ENCODE measurements at regions not wholly inside any gene's neighbourhood (a gene's known extent, or its start where the extent isn't known, plus 50 kb on each side); places are given as distances from the start of the nearest gene placed in this dataset.
"Not testable (repeated sequence)": the region's sequence is repeated elsewhere in the genome, so short reads cannot be mapped to it uniquely, and the experiment has no call there.

GRCh38 chr1:69102058-69102457 lies 465.7 kb upstream of the LRRC7 start:
- not testable (repeated sequence) for DNase-seq (ENCODE audit: extremely low read depth in 1 of 11, low read depth in 9 of 11, low spot score in 4 of 11)

- no peak for DNase-seq (ENCODE audit: extremely low read depth in 1 of 11, low read depth in 9 of 11, low spot score in 4 of 11)
These were observed 464.5 kb upstream of the LRRC7 start for GRCh38 chr1:69103213-69103612.

GRCh38 chr1:69103705-69104385 lies 463.9 kb upstream of the LRRC7 start:
- no peak for DNase-seq (ENCODE audit: extremely low read depth in 1 of 11, low read depth in 9 of 11, low spot score in 4 of 11)

- DNase-seq (ENCODE audit: extremely low read depth in 1 of 11, low read depth in 9 of 11, low spot score in 4 of 11): no peak
These were observed 462.8 kb upstream of the LRRC7 start for GRCh38 chr1:69104894-69105293.

GRCh38 chr1:69109277-69109676 lies 458.4 kb upstream of the LRRC7 start:
- DNase-seq (ENCODE audit: extremely low read depth in 1 of 11, low read depth in 9 of 11, low spot score in 4 of 11): no peak

- no peak for DNase-seq (ENCODE audit: extremely low read depth in 1 of 11, low read depth in 9 of 11, low spot score in 4 of 11)
These were observed 456.9 kb upstream of the LRRC7 start for GRCh38 chr1:69110851-69111250.

- not testable (repeated sequence) for DNase-seq (ENCODE audit: extremely low read depth in 1 of 11, low read depth in 9 of 11, low spot score in 4 of 11)
These were observed 447.5 kb upstream of the LRRC7 start for GRCh38 chr1:69120126-69120741.

GRCh38 chr1:69120817-69121216 lies 446.9 kb upstream of the LRRC7 start:
- no peak for DNase-seq (ENCODE audit: extremely low read depth in 1 of 11, low read depth in 9 of 11, low spot score in 4 of 11)

GRCh38 chr1:69121723-69122122 lies 446.0 kb upstream of the LRRC7 start:
- DNase-seq (ENCODE audit: extremely low read depth in 1 of 11, low read depth in 9 of 11, low spot score in 4 of 11): no peak

GRCh38 chr1:69122373-69122772 lies 445.3 kb upstream of the LRRC7 start:
- no peak for DNase-seq (ENCODE audit: extremely low read depth in 1 of 11, low read depth in 9 of 11, low spot score in 4 of 11)

- no peak for DNase-seq (ENCODE audit: extremely low read depth in 1 of 11, low read depth in 9 of 11, low spot score in 4 of 11)
These were observed 444.2 kb upstream of the LRRC7 start for GRCh38 chr1:69123486-69123885.

GRCh38 chr1:69126796-69127195 lies 440.9 kb upstream of the LRRC7 start:
- DNase-seq (ENCODE audit: extremely low read depth in 1 of 11, low read depth in 9 of 11, low spot score in 4 of 11): peak in 2 of 11 donors; percentile 2 to 5

- no peak for DNase-seq (ENCODE audit: extremely low read depth in 1 of 11, low read depth in 9 of 11, low spot score in 4 of 11)
These were observed 439.5 kb upstream of the LRRC7 start for GRCh38 chr1:69128204-69128603.

- DNase-seq (ENCODE audit: extremely low read depth in 1 of 11, low read depth in 9 of 11, low spot score in 4 of 11): no peak
These were observed 438.2 kb upstream of the LRRC7 start for GRCh38 chr1:69129538-69129937.

GRCh38 chr1:69138172-69138571 lies 429.6 kb upstream of the LRRC7 start:
- DNase-seq (ENCODE audit: extremely low read depth in 1 of 11, low read depth in 9 of 11, low spot score in 4 of 11): no peak

- DNase-seq (ENCODE audit: extremely low read depth in 1 of 11, low read depth in 9 of 11, low spot score in 4 of 11): no peak
These were observed 428.7 kb upstream of the LRRC7 start for GRCh38 chr1:69139007-69139406.

GRCh38 chr1:69146303-69146702 lies 421.4 kb upstream of the LRRC7 start:
- DNase-seq (ENCODE audit: extremely low read depth in 1 of 11, low read depth in 9 of 11, low spot score in 4 of 11): no peak

- no peak for DNase-seq (ENCODE audit: extremely low read depth in 1 of 11, low read depth in 9 of 11, low spot score in 4 of 11)
These were observed 419.0 kb upstream of the LRRC7 start for GRCh38 chr1:69148731-69149130.

- DNase-seq (ENCODE audit: extremely low read depth in 1 of 11, low read depth in 9 of 11, low spot score in 4 of 11): no peak
These were observed 410.5 kb upstream of the LRRC7 start for GRCh38 chr1:69157046-69157756.

GRCh38 chr1:69163241-69163640 lies 404.5 kb upstream of the LRRC7 start:
- DNase-seq (ENCODE audit: extremely low read depth in 1 of 11, low read depth in 9 of 11, low spot score in 4 of 11): no peak
